ENCODE measurements at regions not wholly inside any gene's neighbourhood (a gene's known extent, or its start where the extent isn't known, plus 50 kb on each side); places are given as distances from the start of the nearest gene placed in this dataset.

DNA sequence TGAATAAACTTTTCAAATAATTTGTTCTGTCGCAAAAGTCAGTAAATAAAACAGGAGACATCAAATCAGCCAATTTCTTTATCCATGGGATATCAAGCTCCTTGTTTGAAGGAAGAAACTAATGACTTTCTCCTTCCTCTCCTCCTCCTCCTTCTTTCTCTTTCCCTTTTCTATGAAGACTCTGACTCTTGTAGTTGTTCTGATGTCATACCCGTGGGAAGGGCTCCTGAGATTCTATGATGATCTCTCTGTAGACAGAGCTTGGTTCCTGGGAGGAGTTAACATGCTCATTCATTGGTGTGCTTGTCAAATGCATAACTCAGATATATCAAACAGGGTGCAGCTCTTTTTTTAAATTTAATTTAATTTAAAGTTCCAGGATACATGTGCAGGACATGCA lies 118.7 kb upstream of the KCTD1 start:
- TF ChIP-seq, protein P1, sequence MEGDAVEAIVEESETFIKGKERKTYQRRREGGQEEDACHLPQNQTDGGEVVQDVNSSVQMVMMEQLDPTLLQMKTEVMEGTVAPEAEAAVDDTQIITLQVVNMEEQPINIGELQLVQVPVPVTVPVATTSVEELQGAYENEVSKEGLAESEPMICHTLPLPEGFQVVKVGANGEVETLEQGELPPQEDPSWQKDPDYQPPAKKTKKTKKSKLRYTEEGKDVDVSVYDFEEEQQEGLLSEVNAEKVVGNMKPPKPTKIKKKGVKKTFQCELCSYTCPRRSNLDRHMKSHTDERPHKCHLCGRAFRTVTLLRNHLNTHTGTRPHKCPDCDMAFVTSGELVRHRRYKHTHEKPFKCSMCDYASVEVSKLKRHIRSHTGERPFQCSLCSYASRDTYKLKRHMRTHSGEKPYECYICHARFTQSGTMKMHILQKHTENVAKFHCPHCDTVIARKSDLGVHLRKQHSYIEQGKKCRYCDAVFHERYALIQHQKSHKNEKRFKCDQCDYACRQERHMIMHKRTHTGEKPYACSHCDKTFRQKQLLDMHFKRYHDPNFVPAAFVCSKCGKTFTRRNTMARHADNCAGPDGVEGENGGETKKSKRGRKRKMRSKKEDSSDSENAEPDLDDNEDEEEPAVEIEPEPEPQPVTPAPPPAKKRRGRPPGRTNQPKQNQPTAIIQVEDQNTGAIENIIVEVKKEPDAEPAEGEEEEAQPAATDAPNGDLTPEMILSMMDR (IDR thresholded peaks at IDR 0.05): no peak
- TF ChIP-seq POLR2AphosphoS5 (IDR thresholded peaks at IDR 0.05) (no peak), POLR2A (IDR thresholded peaks at IDR 0.05) (no peak)
- intact Hi-C loops (cut with DNase I): no loop called here
- DNase-seq (ENCODE audit: low spot score): no peak
- Histone ChIP-seq H3K4me3 (no peak overlapping the region), H3K36me3 (no peaks in the 10 kb centered on the region), H3K27me3 (replicated peaks; ENCODE audit: insufficient read depth) (no peaks in the 10 kb centered on the region), H3K4me1 (replicated peaks) (no peaks in the 10 kb centered on the region), H3K27ac (no peak overlapping the region), H3K9me3 (no peaks in the 10 kb centered on the region)
- WGBS: 67% methylated on average over 2 of the region's 2 CpGs

DNA sequence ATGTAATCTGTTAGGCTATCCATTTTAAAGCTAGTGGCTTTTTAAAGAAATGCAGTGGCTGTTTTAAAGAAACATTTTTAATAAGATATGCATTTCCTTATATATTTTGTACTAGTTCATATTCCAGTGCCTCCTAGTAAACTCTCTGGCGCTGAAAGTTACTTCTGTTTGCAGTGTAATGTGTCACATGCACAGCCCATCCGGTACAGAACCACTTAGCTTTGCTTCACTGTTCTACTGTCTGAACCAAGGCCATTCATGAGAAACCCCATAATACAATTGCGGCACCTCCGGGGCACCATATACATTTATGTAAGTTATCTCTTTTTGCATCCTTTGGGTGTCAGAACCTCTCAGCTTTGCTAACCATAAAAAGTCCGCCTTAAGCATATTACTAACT lies 114.6 kb upstream of the KCTD1 start:
- Histone ChIP-seq H3K27ac (peak overlapping the region in 1 of 2 donors; percentile 3), H3K9me3 (no peaks in the 10 kb centered on the region), H3K4me1 (replicated peaks) (no peaks in the 10 kb centered on the region), H3K36me3 (no peaks in the 10 kb centered on the region), H3K4me3 (no peak overlapping the region), H3K27me3 (replicated peaks; ENCODE audit: insufficient read depth) (no peaks in the 10 kb centered on the region)
- no peak for DNase-seq (ENCODE audit: low spot score)
- TF ChIP-seq POLR2AphosphoS5 (IDR thresholded peaks at IDR 0.05) (peak; percentile 32), POLR2A (IDR thresholded peaks at IDR 0.05) (no peak)
- TF ChIP-seq, protein P1 (IDR thresholded peaks at IDR 0.05): no peak
- WGBS: 76% methylated on average over 5 of the region's 5 CpGs
- intact Hi-C loops (cut with DNase I): no loop called here

DNA sequence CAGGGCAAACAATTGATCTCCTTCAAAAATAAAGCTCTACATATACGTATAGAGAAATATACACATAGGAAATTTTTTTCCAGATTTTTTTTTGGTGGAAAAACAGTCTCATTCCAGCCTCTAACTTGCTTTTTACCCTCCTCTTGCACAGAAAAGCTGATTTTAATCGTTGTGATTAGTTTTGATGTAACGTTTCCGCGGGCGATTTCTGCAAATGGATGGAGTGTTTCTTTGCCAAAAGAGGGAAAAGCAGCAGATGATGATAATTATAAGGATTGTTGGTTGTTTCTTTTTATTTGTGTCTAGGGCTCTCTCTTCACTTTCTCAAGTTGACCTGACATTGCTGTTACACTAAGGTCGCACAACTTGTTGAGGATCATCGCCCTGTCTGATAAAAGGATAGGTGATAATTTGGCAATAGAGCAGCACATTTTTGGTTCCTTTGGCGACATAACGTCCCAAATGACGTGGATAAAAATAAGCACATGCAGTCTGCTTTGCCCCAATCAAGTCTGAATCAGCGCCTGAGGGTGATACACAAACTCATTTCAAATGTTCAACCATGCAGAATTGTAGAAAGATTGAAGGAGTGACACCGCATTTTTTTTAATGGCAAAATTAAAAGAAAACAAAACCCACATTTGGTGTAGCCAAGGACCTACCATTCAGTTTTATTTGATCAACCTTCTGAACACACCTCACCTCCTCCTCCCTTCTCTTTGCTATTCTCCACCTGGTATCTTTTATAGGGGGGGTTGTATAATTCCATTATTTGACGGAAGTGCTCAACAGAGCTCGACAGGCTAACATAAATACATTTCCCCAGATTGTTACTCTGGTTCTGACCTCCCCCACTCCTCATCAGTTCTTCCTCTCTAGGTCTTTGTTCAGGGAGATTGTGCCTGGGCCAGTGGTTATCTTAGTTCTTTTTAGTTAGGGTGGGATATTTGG lies 109.6 kb upstream of the KCTD1 start:
- DNase-seq (ENCODE audit: low spot score): no peak
- H3K4me3 ChIP-seq: peak overlapping the region; percentile 71 to 78
- WGBS: 4% methylated on average over 15 of the region's 15 CpGs
- H3K27ac ChIP-seq: peak overlapping the region; percentile 96 to 97
- H3K9me3 ChIP-seq: no peaks in the 10 kb centered on the region
- H3K4me1 ChIP-seq (replicated peaks): no peaks in the 10 kb centered on the region
- TF ChIP-seq, protein P1 (IDR thresholded peaks at IDR 0.05): no peak
- TF ChIP-seq POLR2A (IDR thresholded peaks at IDR 0.05) (no peak), POLR2AphosphoS5 (IDR thresholded peaks at IDR 0.05) (no peak)
- H3K36me3 ChIP-seq: no peaks in the 10 kb centered on the region
- intact Hi-C loops (cut with DNase I): loop anchor here (10.0 kb wide), 1 partner anchor 343 kb away; no protein-coding TSS in a partner anchor
- no peaks in the 10 kb centered on the region for H3K27me3 ChIP-seq (replicated peaks; ENCODE audit: insufficient read depth)

DNA sequence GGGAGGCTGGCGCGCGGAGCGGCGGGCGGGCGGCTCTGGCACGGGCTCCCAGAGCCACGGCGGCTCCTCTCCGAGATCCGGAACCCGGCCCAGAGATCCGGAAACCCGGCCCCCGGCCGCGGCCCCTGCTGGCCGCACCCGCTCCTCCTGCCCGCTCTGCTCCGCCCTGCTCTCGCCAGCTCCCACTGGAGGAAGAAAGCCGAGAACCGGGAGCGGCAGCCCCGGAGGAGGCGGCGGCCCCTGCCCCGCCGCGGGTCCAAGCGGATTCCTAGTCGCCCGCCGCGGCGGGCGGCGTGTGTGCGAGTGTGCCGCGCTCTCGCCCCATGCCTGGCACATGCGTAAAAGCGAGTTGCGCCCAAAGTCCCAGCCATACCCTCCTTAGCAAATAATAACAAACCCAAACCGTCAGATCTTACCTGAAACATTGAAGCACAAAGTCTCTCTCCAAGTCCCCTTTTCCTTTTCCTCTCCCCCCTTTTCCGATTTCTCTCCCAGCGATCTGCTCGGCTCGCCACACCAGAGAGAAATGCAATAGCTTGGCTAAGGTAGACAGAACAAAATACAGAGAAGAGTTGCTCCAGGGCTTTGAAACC lies 108.7 kb upstream of the KCTD1 start:
- Histone ChIP-seq H3K36me3 (no peaks in the 10 kb centered on the region), H3K27me3 (replicated peaks; ENCODE audit: insufficient read depth) (no peaks in the 10 kb centered on the region), H3K4me1 (replicated peaks) (no peaks in the 10 kb centered on the region), H3K9me3 (no peaks in the 10 kb centered on the region), H3K4me3 (peak overlapping the region; percentile 71 to 78), H3K27ac (peak overlapping the region; percentile 96 to 97)
- peak; percentile 63 for TF ChIP-seq POLR2AphosphoS5 (IDR thresholded peaks at IDR 0.05)
- TF ChIP-seq POLR2A (IDR thresholded peaks at IDR 0.05): peak; percentile 64
- TF ChIP-seq, protein P1 (IDR thresholded peaks at IDR 0.05): peak in 2 of 4 experiments; percentile 43 to 51
- DNase-seq (ENCODE audit: low spot score): peak; percentile 75
- intact Hi-C loops (cut with DNase I): loop anchor here (10.0 kb wide), 1 partner anchor 342 kb away; no protein-coding TSS in a partner anchor
- 0% methylated on average over 42 of the region's 52 CpGs for WGBS

All from prostate gland (tissue), 2 donors.